ENCODE measurements at regions not wholly inside any gene's neighbourhood (a gene's known extent, or its start where the extent isn't known, plus 50 kb on each side); places are given as distances from the start of the nearest gene placed in this dataset.

DNA sequence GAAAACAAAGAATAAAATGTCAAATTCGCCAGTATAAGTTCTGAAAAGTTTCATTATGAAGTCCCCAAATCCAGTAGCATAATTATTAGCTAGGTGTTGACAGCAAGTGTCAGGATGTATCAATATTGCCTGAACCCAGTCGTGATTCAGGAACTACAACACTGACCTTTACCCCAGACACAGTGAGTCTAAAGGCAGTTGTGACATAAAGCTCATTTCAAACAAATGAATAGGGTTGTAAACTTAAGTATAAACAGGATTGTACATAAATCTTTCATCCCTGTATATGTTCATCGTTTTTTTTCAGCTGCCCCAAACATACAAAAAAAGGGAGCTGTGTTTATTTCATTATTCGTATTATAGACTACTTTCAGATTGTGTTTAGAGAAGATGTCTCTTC lies 385.7 kb downstream of the PLK2 start:
- TF ChIP-seq, protein P1, sequence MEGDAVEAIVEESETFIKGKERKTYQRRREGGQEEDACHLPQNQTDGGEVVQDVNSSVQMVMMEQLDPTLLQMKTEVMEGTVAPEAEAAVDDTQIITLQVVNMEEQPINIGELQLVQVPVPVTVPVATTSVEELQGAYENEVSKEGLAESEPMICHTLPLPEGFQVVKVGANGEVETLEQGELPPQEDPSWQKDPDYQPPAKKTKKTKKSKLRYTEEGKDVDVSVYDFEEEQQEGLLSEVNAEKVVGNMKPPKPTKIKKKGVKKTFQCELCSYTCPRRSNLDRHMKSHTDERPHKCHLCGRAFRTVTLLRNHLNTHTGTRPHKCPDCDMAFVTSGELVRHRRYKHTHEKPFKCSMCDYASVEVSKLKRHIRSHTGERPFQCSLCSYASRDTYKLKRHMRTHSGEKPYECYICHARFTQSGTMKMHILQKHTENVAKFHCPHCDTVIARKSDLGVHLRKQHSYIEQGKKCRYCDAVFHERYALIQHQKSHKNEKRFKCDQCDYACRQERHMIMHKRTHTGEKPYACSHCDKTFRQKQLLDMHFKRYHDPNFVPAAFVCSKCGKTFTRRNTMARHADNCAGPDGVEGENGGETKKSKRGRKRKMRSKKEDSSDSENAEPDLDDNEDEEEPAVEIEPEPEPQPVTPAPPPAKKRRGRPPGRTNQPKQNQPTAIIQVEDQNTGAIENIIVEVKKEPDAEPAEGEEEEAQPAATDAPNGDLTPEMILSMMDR (IDR thresholded peaks at IDR 0.05) = no peak
- TF ChIP-seq POLR2AphosphoS5 (IDR thresholded peaks at IDR 0.05; ENCODE audit: low read depth, low read length) (no peak), SIN3A (IDR thresholded peaks at IDR 0.05; ENCODE audit: borderline replicate concordance, insufficient read depth, low read depth, low read length) (no peak), TCF7L2 (IDR thresholded peaks at IDR 0.05; ENCODE audit: low read depth, low read length) (no peak)
- TF ChIP-seq, protein P2, sequence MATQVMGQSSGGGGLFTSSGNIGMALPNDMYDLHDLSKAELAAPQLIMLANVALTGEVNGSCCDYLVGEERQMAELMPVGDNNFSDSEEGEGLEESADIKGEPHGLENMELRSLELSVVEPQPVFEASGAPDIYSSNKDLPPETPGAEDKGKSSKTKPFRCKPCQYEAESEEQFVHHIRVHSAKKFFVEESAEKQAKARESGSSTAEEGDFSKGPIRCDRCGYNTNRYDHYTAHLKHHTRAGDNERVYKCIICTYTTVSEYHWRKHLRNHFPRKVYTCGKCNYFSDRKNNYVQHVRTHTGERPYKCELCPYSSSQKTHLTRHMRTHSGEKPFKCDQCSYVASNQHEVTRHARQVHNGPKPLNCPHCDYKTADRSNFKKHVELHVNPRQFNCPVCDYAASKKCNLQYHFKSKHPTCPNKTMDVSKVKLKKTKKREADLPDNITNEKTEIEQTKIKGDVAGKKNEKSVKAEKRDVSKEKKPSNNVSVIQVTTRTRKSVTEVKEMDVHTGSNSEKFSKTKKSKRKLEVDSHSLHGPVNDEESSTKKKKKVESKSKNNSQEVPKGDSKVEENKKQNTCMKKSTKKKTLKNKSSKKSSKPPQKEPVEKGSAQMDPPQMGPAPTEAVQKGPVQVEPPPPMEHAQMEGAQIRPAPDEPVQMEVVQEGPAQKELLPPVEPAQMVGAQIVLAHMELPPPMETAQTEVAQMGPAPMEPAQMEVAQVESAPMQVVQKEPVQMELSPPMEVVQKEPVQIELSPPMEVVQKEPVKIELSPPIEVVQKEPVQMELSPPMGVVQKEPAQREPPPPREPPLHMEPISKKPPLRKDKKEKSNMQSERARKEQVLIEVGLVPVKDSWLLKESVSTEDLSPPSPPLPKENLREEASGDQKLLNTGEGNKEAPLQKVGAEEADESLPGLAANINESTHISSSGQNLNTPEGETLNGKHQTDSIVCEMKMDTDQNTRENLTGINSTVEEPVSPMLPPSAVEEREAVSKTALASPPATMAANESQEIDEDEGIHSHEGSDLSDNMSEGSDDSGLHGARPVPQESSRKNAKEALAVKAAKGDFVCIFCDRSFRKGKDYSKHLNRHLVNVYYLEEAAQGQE (IDR thresholded peaks at IDR 0.05; ENCODE audit: insufficient read depth in 1 of 2, low read depth in 2 of 2, low read length in 1 of 2) = no peak

Data from Panc1 (cell line).